Activated CD4-positive, alpha-beta T cell treated with anti-CD3 and anti-CD28 coated beads for 36 hours (primary cell): ENCODE measurements at regions not wholly inside any gene's neighbourhood (a gene's known extent, or its start where the extent isn't known, plus 50 kb on each side); places are given as distances from the start of the nearest gene placed in this dataset.

Source experiments
- ATAC-seq: fragments of 200-7000 bp; cut with Tn5 transposase; one replicate; pipeline ENCODE4 v1.10.0; 2021; ENCODE audit warnings: mild to moderate bottlenecking, moderate library complexity
- CTCF ChIA-PET: fragments of 350-600 bp; sonication (Branson Sonifier 250); formaldehyde crosslinking; loops from one replicate; lab custom pipeline; 2021; ENCODE audit warnings: antibody characterized with exemption; lab: Charles Lee
- POLR2A ChIA-PET: fragments of 350-600 bp; sonication (Branson Sonifier 250); formaldehyde crosslinking; loops from one replicate; lab custom pipeline; 2021; ENCODE audit warnings: antibody characterized with exemption, inconsistent platforms; lab: Charles Lee
- DNase-seq: peaks from one replicate; pipeline ENCODE4 v3.0.0-alpha.2; 2020
- H3K27ac Mint-ChIP-seq: one replicate; pipeline ENCODE4 v1.8.0; 2021; ENCODE audit warnings: mixed read lengths
- H3K27me3 Mint-ChIP-seq: one replicate; pipeline ENCODE4 v1.8.0; 2021; ENCODE audit warnings: mixed read lengths
- H3K36me3 Mint-ChIP-seq: one replicate; pipeline ENCODE4 v1.8.0; 2021; ENCODE audit warnings: low read depth, mixed read lengths
- H3K4me1 Mint-ChIP-seq: one replicate; pipeline ENCODE4 v1.8.0; 2021; ENCODE audit warnings: mixed read lengths
- H3K4me3 Mint-ChIP-seq: one replicate; pipeline ENCODE4 v1.8.0; 2021; ENCODE audit warnings: mild to moderate bottlenecking, moderate library complexity, mixed read lengths
- H3K9me3 Mint-ChIP-seq: one replicate; pipeline ENCODE4 v1.8.0; 2021; ENCODE audit warnings: low read depth, mixed read lengths
- intact Hi-C, 2 experiments: fragments of 100-400 bp; cut with DNase I in 1 of 2; cut with micrococcal nuclease in 1 of 2; formaldehyde crosslinking; loops; one replicate each; pipeline versions ENCODE4 v1.14.2 to v1.15.1; 2022 to 2024; cut with DNase I, micrococcal nuclease

GRCh38 chr22:47259990-47260389 is 497.5 kb downstream of the TBC1D22A start:
- ChIA-PET POLR2A (no interaction called here), CTCF (no interaction called here)
- Mint-ChIP-seq H3K27me3 (peaks cover 9% of the 10 kb centered on the region), H3K36me3 (no peaks in the 10 kb centered on the region), H3K27ac (no peak overlapping the region), H3K4me1 (no peaks in the 10 kb centered on the region), H3K4me3 (no peak overlapping the region), H3K9me3 (no peaks in the 10 kb centered on the region)
- intact Hi-C loops, result no loop called here
- ATAC-seq (no peak), DNase-seq (no peak)

- H3K4me1 Mint-ChIP-seq, result no peaks in the 10 kb centered on the region
- H3K9me3 Mint-ChIP-seq, result no peaks in the 10 kb centered on the region
- H3K4me3 Mint-ChIP-seq, result no peak overlapping the region
- POLR2A ChIA-PET, result no interaction called here
- ATAC-seq (no peak), DNase-seq (no peak)
- H3K27ac Mint-ChIP-seq, result no peak overlapping the region
- H3K27me3 Mint-ChIP-seq, result peaks cover 9% of the 10 kb centered on the region
- CTCF ChIA-PET, result no interaction called here
- no peaks in the 10 kb centered on the region for H3K36me3 Mint-ChIP-seq
- intact Hi-C loops, result no loop called here
Observed at GRCh38 chr22:47259049-47259448, 496.6 kb downstream of the TBC1D22A start.

GRCh38 chr22:47257976-47258375 is 495.5 kb downstream of the TBC1D22A start:
- H3K4me3 Mint-ChIP-seq, result no peak overlapping the region
- no peak for DNase-seq
- H3K36me3 Mint-ChIP-seq, result no peaks in the 10 kb centered on the region
- H3K27ac Mint-ChIP-seq, result no peak overlapping the region
- H3K9me3 Mint-ChIP-seq, result no peaks in the 10 kb centered on the region
- ChIA-PET POLR2A (interaction anchor here (0.6 kb wide), 1 partner anchor 474 kb away, joined by 3 read pairs; no protein-coding TSS in a partner anchor), CTCF (no interaction called here)
- no peak for ATAC-seq
- intact Hi-C loops, result no loop called here
- H3K4me1 Mint-ChIP-seq, result no peaks in the 10 kb centered on the region
- peaks cover 9% of the 10 kb centered on the region for H3K27me3 Mint-ChIP-seq

- no peaks in the 10 kb centered on the region for H3K4me1 Mint-ChIP-seq
- H3K36me3 Mint-ChIP-seq, result no peaks in the 10 kb centered on the region
- peaks cover 9% of the 10 kb centered on the region for H3K27me3 Mint-ChIP-seq
- no peaks in the 10 kb centered on the region for H3K9me3 Mint-ChIP-seq
- ChIA-PET CTCF (no interaction called here), POLR2A (interaction anchor here (0.6 kb wide), 1 partner anchor 474 kb away, joined by 3 read pairs; no protein-coding TSS in a partner anchor)
- ATAC-seq (no peak), DNase-seq (no peak)
- no peak overlapping the region for H3K4me3 Mint-ChIP-seq
- intact Hi-C loops, result no loop called here
- no peak overlapping the region for H3K27ac Mint-ChIP-seq
Observed at GRCh38 chr22:47257566-47257965, 495.1 kb downstream of the TBC1D22A start.

GRCh38 chr22:47251911-47252310 is 489.5 kb downstream of the TBC1D22A start:
- no peaks in the 10 kb centered on the region for H3K4me1 Mint-ChIP-seq
- ChIA-PET POLR2A (no interaction called here), CTCF (no interaction called here)
- peaks cover 3% of the 10 kb centered on the region for H3K27me3 Mint-ChIP-seq
- no peaks in the 10 kb centered on the region for H3K9me3 Mint-ChIP-seq
- ATAC-seq, result no peak
- DNase-seq, result no peak
- H3K36me3 Mint-ChIP-seq, result no peaks in the 10 kb centered on the region
- H3K4me3 Mint-ChIP-seq, result no peak overlapping the region
- no peak overlapping the region for H3K27ac Mint-ChIP-seq
- intact Hi-C loops, result no loop called here

GRCh38 chr22:47250995-47251765 is 488.7 kb downstream of the TBC1D22A start:
- ChIA-PET CTCF (no interaction called here), POLR2A (no interaction called here)
- Mint-ChIP-seq H3K27ac (no peak overlapping the region), H3K4me3 (no peak overlapping the region), H3K36me3 (no peaks in the 10 kb centered on the region), H3K27me3 (peaks cover 9% of the 10 kb centered on the region), H3K4me1 (no peaks in the 10 kb centered on the region), H3K9me3 (no peaks in the 10 kb centered on the region)
- no peak for DNase-seq
- ATAC-seq, result no peak
- intact Hi-C loops, result no loop called here

GRCh38 chr22:47249370-47249928 is 487.0 kb downstream of the TBC1D22A start:
- CTCF ChIA-PET, result no interaction called here

GRCh38 chr22:47248925-47249324 is 486.5 kb downstream of the TBC1D22A start:
- peaks cover 18% of the 10 kb centered on the region for H3K27me3 Mint-ChIP-seq
- no peak overlapping the region for H3K27ac Mint-ChIP-seq
- H3K4me1 Mint-ChIP-seq, result no peaks in the 10 kb centered on the region
- no peak overlapping the region for H3K4me3 Mint-ChIP-seq
- intact Hi-C loops, result no loop called here
- ATAC-seq (no peak), DNase-seq (no peak)
- H3K9me3 Mint-ChIP-seq, result no peaks in the 10 kb centered on the region
- ChIA-PET CTCF (no interaction called here), POLR2A (no interaction called here)
- H3K36me3 Mint-ChIP-seq, result no peaks in the 10 kb centered on the region

More at GRCh38 chr22:47249370-47249928, 487.0 kb downstream of the TBC1D22A start:
- POLR2A ChIA-PET, result no interaction called here
- no peak overlapping the region for H3K27ac Mint-ChIP-seq
- ATAC-seq (no peak), DNase-seq (no peak)
- no peaks in the 10 kb centered on the region for H3K36me3 Mint-ChIP-seq
- H3K9me3 Mint-ChIP-seq, result no peaks in the 10 kb centered on the region
- H3K4me3 Mint-ChIP-seq, result no peak overlapping the region
- H3K4me1 Mint-ChIP-seq, result no peaks in the 10 kb centered on the region
- intact Hi-C loops, result no loop called here
- peaks cover 14% of the 10 kb centered on the region for H3K27me3 Mint-ChIP-seq

GRCh38 chr22:47247579-47248240 is 485.3 kb downstream of the TBC1D22A start:
- ChIA-PET POLR2A (no interaction called here), CTCF (no interaction called here)
- no peak for ATAC-seq
- no peaks in the 10 kb centered on the region for H3K36me3 Mint-ChIP-seq
- H3K4me3 Mint-ChIP-seq, result no peak overlapping the region
- no peaks in the 10 kb centered on the region for H3K9me3 Mint-ChIP-seq
- no peak for DNase-seq
- H3K27me3 Mint-ChIP-seq, result peaks cover 18% of the 10 kb centered on the region
- intact Hi-C loops, result no loop called here
- H3K27ac Mint-ChIP-seq, result no peak overlapping the region
- H3K4me1 Mint-ChIP-seq, result no peaks in the 10 kb centered on the region

- Mint-ChIP-seq H3K27ac (no peak overlapping the region), H3K9me3 (no peaks in the 10 kb centered on the region), H3K4me1 (no peaks in the 10 kb centered on the region), H3K27me3 (peaks cover 22% of the 10 kb centered on the region), H3K4me3 (no peak overlapping the region), H3K36me3 (no peaks in the 10 kb centered on the region)
- ChIA-PET CTCF (interaction anchor here (1.5 kb wide), 1 partner anchor 15 kb away, joined by 4 read pairs; no protein-coding TSS in a partner anchor), POLR2A (no interaction called here)
- DNase-seq (no peak), ATAC-seq (no peak)
- intact Hi-C loops, result no loop called here
Observed at GRCh38 chr22:47245786-47246185, 483.3 kb downstream of the TBC1D22A start.

GRCh38 chr22:47245286-47245685 is 482.8 kb downstream of the TBC1D22A start:
- Mint-ChIP-seq H3K27ac (no peak overlapping the region), H3K4me1 (no peaks in the 10 kb centered on the region), H3K27me3 (peaks cover 22% of the 10 kb centered on the region), H3K4me3 (no peak overlapping the region), H3K9me3 (no peaks in the 10 kb centered on the region), H3K36me3 (no peaks in the 10 kb centered on the region)
- intact Hi-C loops, result no loop called here
- DNase-seq (no peak), ATAC-seq (no peak)
- ChIA-PET POLR2A (no interaction called here), CTCF (interaction anchor here (1.5 kb wide), 1 partner anchor 14 kb away, joined by 4 read pairs; no protein-coding TSS in a partner anchor)
